Glomerular visceral epithelial cell (primary cell): ENCODE measurements at regions not wholly inside any gene's neighbourhood (a gene's known extent, or its start where the extent isn't known, plus 50 kb on each side); places are given as distances from the start of the nearest gene placed in this dataset.
"Not testable (repeated sequence)": the region's sequence is repeated elsewhere in the genome, so short reads cannot be mapped to it uniquely, and the experiment has no call there.

Experiments used
- DNase-seq: peaks from one replicate; pipeline ENCODE4 v3.0.0-alpha.2; 2016; ENCODE audit errors: extremely low spot score

- DNase-seq = not testable (repeated sequence)
These were observed 87.5 kb downstream of the POTEG start for GRCh38 chr14:19346636-19347035.

- not testable (repeated sequence) for DNase-seq
These were observed 87.0 kb downstream of the POTEG start for GRCh38 chr14:19347112-19347511.
